ENCODE measurements at regions not wholly inside any gene's neighbourhood (a gene's known extent, or its start where the extent isn't known, plus 50 kb on each side); places are given as distances from the start of the nearest gene placed in this dataset.

DNA sequence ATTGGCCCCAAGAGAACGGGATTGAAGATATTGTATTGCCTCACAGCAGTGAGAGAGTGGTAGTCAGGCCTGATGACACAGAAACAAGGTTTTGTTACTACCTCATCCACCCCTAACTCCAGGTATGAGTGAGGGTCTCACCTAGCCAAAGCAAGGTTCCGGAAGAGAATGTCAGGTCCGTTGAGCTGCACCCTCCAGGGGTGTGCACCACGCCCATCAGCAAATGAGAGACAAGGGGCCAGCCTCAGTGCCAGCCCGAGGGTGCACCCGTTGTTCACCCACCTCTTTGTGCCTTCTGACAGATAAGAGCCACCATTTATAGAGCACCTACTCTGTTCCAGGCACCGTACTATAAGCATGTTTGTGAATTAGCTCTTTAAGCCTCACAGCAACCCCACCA is 121.9 kb upstream of the IPO9 start:
- no peak overlapping the region for H3K27ac Mint-ChIP-seq (ENCODE audit: unreplicated experiment)
- TF ChIP-seq, protein P1, sequence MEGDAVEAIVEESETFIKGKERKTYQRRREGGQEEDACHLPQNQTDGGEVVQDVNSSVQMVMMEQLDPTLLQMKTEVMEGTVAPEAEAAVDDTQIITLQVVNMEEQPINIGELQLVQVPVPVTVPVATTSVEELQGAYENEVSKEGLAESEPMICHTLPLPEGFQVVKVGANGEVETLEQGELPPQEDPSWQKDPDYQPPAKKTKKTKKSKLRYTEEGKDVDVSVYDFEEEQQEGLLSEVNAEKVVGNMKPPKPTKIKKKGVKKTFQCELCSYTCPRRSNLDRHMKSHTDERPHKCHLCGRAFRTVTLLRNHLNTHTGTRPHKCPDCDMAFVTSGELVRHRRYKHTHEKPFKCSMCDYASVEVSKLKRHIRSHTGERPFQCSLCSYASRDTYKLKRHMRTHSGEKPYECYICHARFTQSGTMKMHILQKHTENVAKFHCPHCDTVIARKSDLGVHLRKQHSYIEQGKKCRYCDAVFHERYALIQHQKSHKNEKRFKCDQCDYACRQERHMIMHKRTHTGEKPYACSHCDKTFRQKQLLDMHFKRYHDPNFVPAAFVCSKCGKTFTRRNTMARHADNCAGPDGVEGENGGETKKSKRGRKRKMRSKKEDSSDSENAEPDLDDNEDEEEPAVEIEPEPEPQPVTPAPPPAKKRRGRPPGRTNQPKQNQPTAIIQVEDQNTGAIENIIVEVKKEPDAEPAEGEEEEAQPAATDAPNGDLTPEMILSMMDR (IDR thresholded peaks at IDR 0.05; ENCODE audit: partially characterized antibody, unreplicated experiment) = no peak
- DNase-seq = no peak
- peaks cover 62% of the 10 kb centered on the region for H3K4me1 Mint-ChIP-seq (ENCODE audit: low read depth, unreplicated experiment)
- H3K36me3 Mint-ChIP-seq (ENCODE audit: unreplicated experiment) = no peaks in the 10 kb centered on the region
- H3K9me3 Mint-ChIP-seq (ENCODE audit: unreplicated experiment) = peaks cover 18% of the 10 kb centered on the region
- H3K27me3 Mint-ChIP-seq (ENCODE audit: unreplicated experiment) = peaks cover 18% of the 10 kb centered on the region
- H3K4me3 Mint-ChIP-seq (ENCODE audit: unreplicated experiment) = no peak overlapping the region

DNA sequence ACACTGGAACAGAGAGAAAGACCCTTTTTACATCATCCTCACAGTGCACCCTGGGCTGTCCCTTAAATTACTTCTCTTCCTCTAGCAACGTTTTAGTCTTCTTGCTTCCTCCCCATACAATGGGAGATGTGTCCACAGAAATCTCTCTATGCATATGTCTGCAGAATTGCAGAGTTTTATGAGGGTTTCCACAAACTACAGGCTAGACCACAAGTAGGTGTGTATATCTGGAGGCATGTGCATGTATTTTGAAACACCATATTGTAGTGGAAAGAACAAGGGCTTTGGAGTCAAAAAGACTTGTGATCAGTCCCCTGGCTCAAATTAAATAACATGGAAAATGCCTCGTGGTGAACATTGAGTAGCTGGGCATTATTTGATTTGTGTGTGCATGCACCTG is 121.3 kb upstream of the IPO9 start:
- Mint-ChIP-seq H3K36me3 (ENCODE audit: unreplicated experiment) (no peaks in the 10 kb centered on the region), H3K27me3 (ENCODE audit: unreplicated experiment) (peaks cover 16% of the 10 kb centered on the region), H3K9me3 (ENCODE audit: unreplicated experiment) (peaks cover 16% of the 10 kb centered on the region), H3K4me3 (ENCODE audit: unreplicated experiment) (no peak overlapping the region), H3K4me1 (ENCODE audit: low read depth, unreplicated experiment) (peaks cover 61% of the 10 kb centered on the region), H3K27ac (ENCODE audit: unreplicated experiment) (no peak overlapping the region)
- TF ChIP-seq, protein P1 (IDR thresholded peaks at IDR 0.05; ENCODE audit: partially characterized antibody, unreplicated experiment) = no peak
- no peak for DNase-seq

DNA sequence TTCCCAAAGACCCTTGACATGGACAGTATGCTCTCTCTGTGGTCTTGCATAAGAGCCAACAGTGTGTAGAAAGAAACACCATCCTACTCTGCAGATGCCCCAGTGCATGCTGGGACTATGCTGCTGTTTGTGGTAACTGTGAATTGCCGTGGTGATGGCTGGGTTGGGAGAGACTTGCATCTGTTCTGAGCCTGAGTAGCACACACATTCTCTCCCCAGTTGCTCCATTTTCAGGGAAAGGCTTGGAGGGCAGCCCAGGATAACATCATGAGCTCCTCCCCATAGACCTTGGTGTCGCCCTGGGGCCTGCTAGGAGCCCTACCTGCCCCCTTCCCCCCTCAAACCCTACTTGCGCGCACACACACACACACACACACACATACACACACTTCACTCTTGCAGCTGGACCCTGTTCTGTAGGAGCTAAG is 120.9 kb upstream of the IPO9 start:
- Mint-ChIP-seq H3K27ac (ENCODE audit: unreplicated experiment) (no peak overlapping the region), H3K9me3 (ENCODE audit: unreplicated experiment) (peaks cover 13% of the 10 kb centered on the region), H3K36me3 (ENCODE audit: unreplicated experiment) (peaks cover 3% of the 10 kb centered on the region), H3K4me3 (ENCODE audit: unreplicated experiment) (no peak overlapping the region), H3K27me3 (ENCODE audit: unreplicated experiment) (peaks cover 11% of the 10 kb centered on the region), H3K4me1 (ENCODE audit: low read depth, unreplicated experiment) (peaks cover 61% of the 10 kb centered on the region)
- TF ChIP-seq, protein P1 (IDR thresholded peaks at IDR 0.05; ENCODE audit: partially characterized antibody, unreplicated experiment) = no peak
- DNase-seq = no peak

DNA sequence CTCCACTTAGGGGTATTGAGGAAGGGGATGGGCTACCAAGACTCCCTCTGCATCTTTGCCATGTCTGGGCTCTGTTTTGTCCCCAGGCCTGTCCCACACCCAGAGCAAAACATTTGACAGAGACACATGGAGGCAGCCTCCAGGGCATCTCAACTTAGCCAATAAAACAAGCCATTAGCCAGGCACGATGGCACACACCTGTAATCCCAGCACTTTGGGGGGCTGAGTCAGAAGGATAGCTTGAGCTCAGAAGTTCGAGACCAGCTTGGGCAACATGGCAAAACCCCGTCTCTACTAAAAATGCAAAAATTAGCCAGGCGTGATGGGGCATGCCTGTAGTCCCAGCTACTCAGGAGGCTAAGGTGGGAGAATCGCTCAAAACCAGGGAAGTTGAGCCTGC is 120.3 kb upstream of the IPO9 start:
- Mint-ChIP-seq H3K9me3 (ENCODE audit: unreplicated experiment) (peaks cover 16% of the 10 kb centered on the region), H3K36me3 (ENCODE audit: unreplicated experiment) (peaks cover 8% of the 10 kb centered on the region), H3K4me1 (ENCODE audit: low read depth, unreplicated experiment) (peaks cover 62% of the 10 kb centered on the region), H3K27me3 (ENCODE audit: unreplicated experiment) (peaks cover 11% of the 10 kb centered on the region), H3K27ac (ENCODE audit: unreplicated experiment) (no peak overlapping the region), H3K4me3 (ENCODE audit: unreplicated experiment) (no peak overlapping the region)
- TF ChIP-seq, protein P1 (IDR thresholded peaks at IDR 0.05; ENCODE audit: partially characterized antibody, unreplicated experiment) = no peak
- DNase-seq = no peak

DNA sequence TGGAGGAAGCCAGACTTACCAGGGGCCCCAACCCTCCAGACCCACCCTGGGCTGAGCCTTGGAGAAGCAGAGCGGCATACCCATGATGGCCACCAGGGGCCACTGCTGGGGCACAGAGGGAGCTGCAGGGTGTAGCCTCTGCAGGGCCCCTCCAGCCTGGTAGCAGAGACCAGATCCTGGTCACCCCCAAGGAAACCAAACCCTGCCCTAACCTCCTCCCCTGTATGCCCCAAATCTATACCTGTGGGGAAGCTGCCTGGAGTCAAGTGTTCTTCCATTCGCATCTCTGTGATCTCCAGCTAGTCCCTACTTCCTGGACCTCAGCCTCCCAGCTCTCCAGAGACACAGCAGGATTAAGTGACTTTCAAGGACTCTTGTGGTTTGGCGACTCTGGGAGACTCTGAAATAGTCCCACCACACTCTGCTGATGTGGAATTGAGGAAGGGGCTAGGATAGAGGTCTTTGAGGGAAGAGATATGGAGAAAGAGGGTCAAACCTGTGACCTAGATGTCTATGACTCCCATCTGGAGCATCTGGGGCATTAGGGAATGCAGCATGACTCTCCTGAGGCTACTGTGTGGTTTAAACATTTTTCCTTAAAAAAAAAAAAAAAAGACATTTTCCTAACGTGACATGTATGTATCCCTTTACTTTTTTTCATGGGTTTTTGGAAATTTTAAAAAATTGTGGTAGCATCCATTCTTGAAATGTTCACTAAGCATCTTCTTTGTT is 119.2 kb upstream of the IPO9 start:
- H3K36me3 Mint-ChIP-seq (ENCODE audit: unreplicated experiment) = peaks cover 8% of the 10 kb centered on the region
- H3K4me3 Mint-ChIP-seq (ENCODE audit: unreplicated experiment) = no peak overlapping the region
- TF ChIP-seq, protein P1 (IDR thresholded peaks at IDR 0.05; ENCODE audit: partially characterized antibody, unreplicated experiment) = peak; percentile 86
- peak; percentile 75 for DNase-seq
- H3K4me1 Mint-ChIP-seq (ENCODE audit: low read depth, unreplicated experiment) = peaks cover 60% of the 10 kb centered on the region
- H3K27me3 Mint-ChIP-seq (ENCODE audit: unreplicated experiment) = peaks cover 11% of the 10 kb centered on the region
- H3K27ac Mint-ChIP-seq (ENCODE audit: unreplicated experiment) = no peak overlapping the region
- H3K9me3 Mint-ChIP-seq (ENCODE audit: unreplicated experiment) = peaks cover 19% of the 10 kb centered on the region
